HG03139 (cell line): ENCODE measurements at regions not wholly inside any gene's neighbourhood (a gene's known extent, or its start where the extent isn't known, plus 50 kb on each side); places are given as distances from the start of the nearest gene placed in this dataset.

Experiments used
- ATAC-seq: cut with Tn5 transposase; IDR thresholded peaks from one replicate; pipeline ENCODE4 v1.9.1; 2021; ENCODE audit not compliant: unreplicated experiment

GRCh38 chr11:128269466-128269865 is 317.9 kb downstream of the ETS1 start:
- no peak for ATAC-seq

DNA sequence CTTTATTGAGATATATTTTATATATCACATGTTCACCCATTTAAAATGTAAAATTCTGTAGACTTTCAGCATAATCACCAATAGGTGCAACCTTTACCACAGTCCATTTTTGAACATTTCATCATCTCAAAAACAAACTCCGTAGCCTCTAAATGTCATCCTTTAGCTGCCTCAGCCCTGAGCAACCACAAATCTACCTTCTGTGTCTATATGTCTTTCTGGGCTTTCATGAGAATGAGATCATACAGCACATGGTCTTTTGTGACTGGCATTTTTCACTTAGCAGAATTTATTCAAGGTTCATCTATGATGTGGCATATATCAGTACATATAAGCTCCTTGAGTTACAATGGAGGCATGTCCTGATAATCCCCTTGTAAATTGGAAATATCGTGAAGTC is 320.5 kb downstream of the ETS1 start:
- ATAC-seq: no peak

- ATAC-seq: no peak
Measured at GRCh38 chr11:128262463-128263345, 324.7 kb downstream of the ETS1 start.

DNA sequence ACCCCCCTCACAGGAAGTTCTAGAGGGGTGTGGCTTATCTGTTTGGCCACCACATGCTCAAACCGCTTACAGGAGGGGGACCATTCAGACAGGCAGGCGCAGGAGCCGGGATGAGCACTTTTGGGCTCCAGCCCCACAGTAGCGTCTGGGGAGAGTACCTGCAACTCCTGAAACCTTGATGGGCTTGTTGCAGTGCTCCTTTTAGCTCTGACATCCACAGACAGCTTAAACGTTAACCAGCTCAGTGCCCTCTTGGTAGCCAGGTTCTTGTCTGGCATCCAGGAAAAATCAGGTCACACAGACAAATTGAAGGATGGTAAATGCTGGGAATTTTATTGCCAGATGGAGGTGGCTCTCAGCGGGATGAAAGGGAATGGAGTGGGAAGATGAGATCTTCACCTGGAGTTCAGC is 326.3 kb downstream of the ETS1 start:
- ATAC-seq: no peak

GRCh38 chr11:128260398-128260797 is 327.0 kb downstream of the ETS1 start:
- ATAC-seq: no peak

DNA sequence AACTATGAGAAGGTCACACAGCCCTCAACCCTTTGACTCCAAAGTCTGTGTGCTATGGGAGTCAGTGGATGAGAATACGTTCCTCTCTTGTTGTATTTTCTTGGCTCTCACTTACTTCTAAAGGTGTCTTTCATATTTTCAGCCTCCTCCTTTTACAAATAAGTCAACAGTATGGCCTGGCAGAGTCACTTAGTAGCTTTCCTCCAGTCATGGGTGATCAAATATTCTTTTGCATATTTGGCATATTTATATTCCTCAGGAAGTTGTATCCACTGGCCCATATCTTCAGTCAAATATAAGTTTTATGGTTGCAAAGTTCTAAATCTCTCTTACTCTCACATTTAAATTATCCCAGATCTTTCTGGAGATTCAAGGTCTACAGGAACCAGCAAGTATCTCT is 327.5 kb downstream of the ETS1 start:
- ATAC-seq: no peak

GRCh38 chr11:128254941-128255340 is 332.4 kb downstream of the ETS1 start:
- no peak for ATAC-seq

- ATAC-seq: no peak
Measured at GRCh38 chr11:128251140-128251539, 336.2 kb downstream of the ETS1 start.

- no peak for ATAC-seq
Measured at GRCh38 chr11:128250482-128250881, 336.9 kb downstream of the ETS1 start.

GRCh38 chr11:128246810-128247594 is 340.4 kb downstream of the ETS1 start:
- no peak for ATAC-seq

DNA sequence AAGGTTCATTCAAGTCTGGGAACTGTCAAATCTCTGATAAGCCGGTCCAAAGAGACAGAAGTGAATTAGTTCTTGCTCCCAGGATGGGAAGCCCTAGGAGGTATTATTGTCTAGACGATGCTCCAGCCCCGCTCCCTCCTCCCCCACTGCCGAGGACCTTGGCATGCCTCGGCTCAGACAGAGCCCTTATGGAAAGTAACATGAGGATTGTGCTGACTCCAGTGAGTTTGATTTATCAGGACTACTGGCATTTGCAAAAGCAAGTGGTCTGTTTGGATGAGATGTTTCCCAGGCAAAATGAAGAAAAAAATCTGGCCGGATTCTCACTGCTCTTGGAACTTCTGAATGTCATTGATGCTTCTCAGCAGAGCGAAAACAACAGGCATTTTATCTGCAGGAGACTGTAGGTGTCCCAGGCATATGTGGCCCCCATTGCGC is 341.0 kb downstream of the ETS1 start:
- ATAC-seq: no peak

GRCh38 chr11:128244871-128245270 is 342.5 kb downstream of the ETS1 start:
- no peak for ATAC-seq

- ATAC-seq: no peak
Measured at GRCh38 chr11:128242451-128242850, 344.9 kb downstream of the ETS1 start.

- no peak for ATAC-seq
Measured at GRCh38 chr11:128240546-128240945, 346.8 kb downstream of the ETS1 start.

DNA sequence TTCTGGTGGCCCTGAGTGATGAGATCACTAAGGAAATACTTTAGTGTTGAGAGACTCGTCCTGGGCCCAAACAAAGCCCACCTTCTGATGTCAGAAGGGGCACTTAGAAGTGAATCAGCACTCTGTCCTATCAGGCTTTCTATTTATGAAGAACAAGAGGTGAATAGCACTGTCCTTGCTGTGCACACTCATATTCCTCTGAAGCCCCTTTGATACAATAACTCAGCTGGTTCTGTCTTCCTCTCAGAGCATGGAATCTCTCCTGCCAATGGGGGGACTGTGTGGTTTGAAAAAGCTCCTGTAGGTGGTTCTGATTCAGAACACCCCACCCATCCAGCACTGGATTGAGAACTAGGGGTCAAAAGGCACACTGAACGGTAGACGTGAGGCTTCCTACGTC is 348.1 kb downstream of the ETS1 start:
- no peak for ATAC-seq

- no peak for ATAC-seq
Measured at GRCh38 chr11:128238521-128239265, 348.7 kb downstream of the ETS1 start.

DNA sequence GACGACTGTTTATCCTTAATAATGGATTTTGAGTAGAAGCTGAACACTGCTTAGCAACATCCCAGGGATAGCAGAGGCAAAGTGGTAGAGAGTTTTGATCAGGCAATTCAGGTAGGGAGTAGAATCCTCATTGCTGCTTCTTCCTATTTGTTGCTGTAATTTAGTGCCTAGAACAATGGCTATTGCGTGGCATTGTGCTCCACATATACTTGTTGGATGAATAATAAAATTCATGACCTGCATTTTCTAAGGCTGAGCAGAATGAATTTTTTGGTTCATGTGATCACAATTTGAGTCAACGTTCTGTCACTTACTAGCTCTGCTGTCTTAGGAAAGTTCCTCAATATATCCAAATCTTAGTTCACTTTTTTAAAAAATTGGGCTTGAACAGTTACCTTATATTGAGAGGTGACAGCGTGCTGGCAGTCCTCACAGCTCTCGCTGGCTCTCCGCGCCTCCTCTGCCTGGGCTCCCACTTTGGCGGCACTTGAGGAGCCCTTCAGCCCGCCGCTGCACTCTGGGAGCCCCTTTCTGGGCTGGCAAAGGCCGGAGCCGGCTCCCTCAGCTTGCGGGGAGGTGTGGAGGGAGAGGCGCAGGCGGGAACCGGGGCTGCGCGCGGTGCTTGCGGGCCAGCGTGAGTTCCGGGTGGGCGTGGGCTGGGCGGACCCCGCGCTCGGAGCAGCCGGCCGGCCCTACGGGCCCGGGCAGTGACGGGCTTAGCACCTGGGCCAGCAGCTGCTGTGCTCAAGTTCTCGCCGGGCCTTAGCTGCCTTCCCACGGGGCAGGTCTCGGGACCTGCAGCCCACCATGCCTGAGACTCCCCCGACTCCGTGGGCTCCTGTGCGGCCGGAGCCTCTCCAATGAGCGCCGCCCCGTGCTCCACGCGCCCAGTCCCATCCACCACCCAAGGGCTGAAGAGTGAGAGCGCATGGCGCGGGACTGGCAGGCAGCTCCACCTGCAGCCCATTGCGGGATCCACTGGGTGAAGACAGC is 350.6 kb downstream of the ETS1 start:
- no peak for ATAC-seq

DNA sequence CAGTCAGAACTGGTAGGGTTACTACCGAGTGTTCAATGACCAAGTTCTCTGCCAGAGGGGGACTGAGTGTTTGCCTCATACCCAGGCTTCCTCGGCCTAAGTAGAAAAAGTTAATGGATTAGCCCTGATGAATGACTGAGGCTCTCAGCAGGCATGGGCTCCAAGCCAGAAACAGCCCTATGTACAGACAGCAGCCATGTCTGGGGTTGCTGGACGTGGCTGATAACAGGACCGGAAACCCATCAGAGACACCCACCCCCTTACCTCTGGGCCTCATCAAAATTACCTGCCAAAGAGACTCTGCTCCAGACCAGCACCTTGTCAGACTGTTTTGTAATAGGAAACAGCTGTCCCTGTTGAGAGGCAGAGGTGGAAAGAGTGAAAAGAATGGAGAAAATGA is 351.4 kb downstream of the ETS1 start:
- ATAC-seq: no peak

DNA sequence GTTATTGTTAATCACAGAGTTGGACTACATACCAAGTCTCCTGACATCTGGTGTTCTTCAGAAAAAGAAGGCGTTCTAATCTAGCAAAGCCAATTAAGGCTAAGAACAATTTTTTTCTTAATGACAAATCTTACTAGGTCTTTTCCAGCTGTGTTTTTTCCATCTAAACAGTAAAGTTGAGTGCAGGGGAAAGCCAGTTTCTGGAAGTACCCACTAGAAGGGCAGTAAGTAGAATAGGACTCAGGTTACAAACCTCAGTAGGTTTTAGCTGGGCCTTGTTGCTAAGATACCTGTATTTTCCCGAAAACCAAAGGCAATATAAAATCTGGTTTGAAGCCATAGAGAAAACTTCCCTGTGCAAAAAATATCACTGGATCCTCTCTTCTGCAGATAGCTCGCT is 351.9 kb downstream of the ETS1 start:
- ATAC-seq: no peak

GRCh38 chr11:128234143-128234542 is 353.2 kb downstream of the ETS1 start:
- ATAC-seq: no peak
